Renal cortical epithelial cell (primary cell): ENCODE measurements at regions not wholly inside any gene's neighbourhood (a gene's known extent, or its start where the extent isn't known, plus 50 kb on each side); places are given as distances from the start of the nearest gene placed in this dataset.

ENCODE experiments used
- DNase-seq: peaks from one replicate; pipeline ENCODE4 v3.0.0-alpha.2; 2011; ENCODE audit warnings: low read depth

GRCh38 chr11:13062115-13062514 is 53.0 kb downstream of the RASSF10 start:
- no peak for DNase-seq

- no peak for DNase-seq
These were observed 55.5 kb downstream of the RASSF10 start for GRCh38 chr11:13064593-13064992.

GRCh38 chr11:13065200-13065787 is 56.2 kb downstream of the RASSF10 start:
- peak; percentile 38 for DNase-seq

GRCh38 chr11:13068211-13068610 is 59.1 kb downstream of the RASSF10 start:
- DNase-seq = no peak

GRCh38 chr11:13073119-13073981 is 64.2 kb downstream of the RASSF10 start:
- DNase-seq = peak; percentile 80

GRCh38 chr11:13074714-13075464 is 65.8 kb downstream of the RASSF10 start:
- DNase-seq = no peak

- peak; percentile 55 for DNase-seq
These were observed 67.8 kb downstream of the RASSF10 start for GRCh38 chr11:13076961-13077360.

- DNase-seq = no peak
These were observed 71.7 kb downstream of the RASSF10 start for GRCh38 chr11:13080861-13081260.

- DNase-seq = no peak
These were observed 73.5 kb downstream of the RASSF10 start for GRCh38 chr11:13082588-13082987.

- no peak for DNase-seq
These were observed 81.2 kb downstream of the RASSF10 start for GRCh38 chr11:13090228-13090708.

- no peak for DNase-seq
These were observed 82.3 kb downstream of the RASSF10 start for GRCh38 chr11:13091373-13091772.

- no peak for DNase-seq
These were observed 82.7 kb downstream of the RASSF10 start for GRCh38 chr11:13091804-13092203.

- DNase-seq = no peak
These were observed 86.0 kb downstream of the RASSF10 start for GRCh38 chr11:13094930-13095687.

- peak; percentile 44 for DNase-seq
These were observed 88.9 kb downstream of the RASSF10 start for GRCh38 chr11:13098063-13098462.

- no peak for DNase-seq
These were observed 89.6 kb downstream of the RASSF10 start for GRCh38 chr11:13098616-13099289.

GRCh38 chr11:13101644-13102512 is 92.8 kb downstream of the RASSF10 start:
- DNase-seq = no peak

- no peak for DNase-seq
These were observed 93.4 kb downstream of the RASSF10 start for GRCh38 chr11:13102513-13102840.

- DNase-seq = no peak
These were observed 93.9 kb downstream of the RASSF10 start for GRCh38 chr11:13102865-13103539.

- no peak for DNase-seq
These were observed 94.9 kb downstream of the RASSF10 start for GRCh38 chr11:13103962-13104554.
